Motor neuron (in vitro differentiated cells): ENCODE measurements at regions not wholly inside any gene's neighbourhood (a gene's known extent, or its start where the extent isn't known, plus 50 kb on each side); places are given as distances from the start of the nearest gene placed in this dataset.
A peak's percentile ranks its signal among the peaks of the same experiment; 100 is the strongest.

Experiments
- ATAC-seq, 8 experiments: fragments of 200-7000 bp; cut with Tn5 transposase; replicated peaks in 6 of 8; 2 replicates each; pipeline ENCODE4 v1.8.0; 2021; ENCODE audit warnings: mild to moderate bottlenecking in 8 of 8, moderate library complexity in 8 of 8
- H3K27ac ChIP-seq, 2 donors: fragments of 250-450 bp; sonication (Bioruptor Pico); 2 replicates each; pipeline ENCODE4 v1.9.0; 2021; ENCODE audit warnings: antibody characterized with exemption in 2 of 2, mild to moderate bottlenecking in 2 of 2, moderate library complexity in 1 of 2
- H3K4me1 ChIP-seq, 2 donors: fragments of 250-450 bp; sonication (Bioruptor Pico); replicated peaks in 1 of 2; 2 replicates each; pipeline ENCODE4 v1.6.1; 2021; ENCODE audit warnings: antibody characterized with exemption in 2 of 2, mild to moderate bottlenecking in 2 of 2, moderate library complexity in 1 of 2
- H3K4me3 ChIP-seq, 5 donors: fragments of 250-450 bp; sonication (Bioruptor Pico); 2 replicates each; pipeline ENCODE4 v1.9.0; 2021; ENCODE audit warnings: antibody characterized with exemption in 5 of 5, mild to moderate bottlenecking in 5 of 5, moderate library complexity in 4 of 5
- WGBS, 10 experiments: fragments of 450-650 bp; shearing (Covaris generic); methylation state at CpG; one replicate each; pipeline ENCODE4 v1.0.0; 2022; 5-methylcytosine and 5-hydroxymethylcytosine counted together
- in situ Hi-C, 9 experiments: fragments of 400-800 bp; cut with MboI; loops; one replicate each; pipeline ENCODE4 v1.15.0; 2021; ENCODE audit warnings: low sequenced_read_pairs in 9 of 9, low pct_unique_long_range_greater_than_20kb in 2 of 9; ENCODE audit not compliant: unreplicated experiment in 9 of 9

DNA sequence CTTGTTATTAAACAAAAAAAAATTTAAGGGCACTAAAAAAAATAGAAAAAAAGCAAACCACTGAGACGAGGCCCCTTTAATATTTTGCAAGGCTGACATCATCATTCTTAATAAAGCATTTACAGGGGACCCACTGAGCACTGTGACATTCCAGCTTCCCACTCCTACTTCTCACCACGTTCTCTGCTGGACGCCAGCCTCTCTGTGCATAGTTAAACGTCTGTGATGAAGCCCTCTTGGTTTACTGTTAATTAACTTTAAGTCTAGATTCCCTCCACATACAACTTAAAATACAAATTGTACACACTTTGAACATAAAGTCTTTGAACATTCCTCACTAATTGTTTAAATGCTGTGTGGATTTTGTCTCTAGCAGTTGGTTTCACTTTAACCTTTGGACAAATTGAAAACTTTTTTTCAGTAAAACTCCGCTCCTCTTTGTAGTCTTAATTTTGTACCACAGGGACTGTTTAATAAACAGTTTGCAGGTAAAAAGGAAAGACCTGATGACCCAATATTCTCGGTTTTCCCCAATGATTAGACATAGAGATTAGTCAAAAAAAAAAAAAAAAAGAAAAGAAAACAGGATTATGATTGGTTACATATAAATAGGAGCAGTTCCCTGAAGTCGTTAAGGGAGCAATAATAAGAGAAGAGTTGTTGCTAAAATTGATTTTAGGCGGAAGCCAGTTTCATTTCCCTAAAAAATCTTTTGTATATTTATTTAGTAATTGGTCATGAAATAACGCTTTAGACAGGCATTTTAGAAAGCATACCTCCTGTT lies 219.8 kb downstream of the MZT1 start:
- WGBS, 10 experiments, result 1 to 83% (median 44%) methylated on average over 1 to 9 of the region's 9 CpGs
- ATAC-seq, result peak in 3 of 8 experiments; percentile 28 to 45 (median 35)
- Histone ChIP-seq H3K4me3 (no peak overlapping the region), H3K4me1 (peaks cover 15 to 40% of the 10 kb centered on the region in 2 donors), H3K27ac (no peak overlapping the region)
- in situ Hi-C loops, result loop anchor here in 1 of 9 experiments (25.0 kb wide), 1 partner anchor 95 kb away; no protein-coding TSS in a partner anchor

DNA sequence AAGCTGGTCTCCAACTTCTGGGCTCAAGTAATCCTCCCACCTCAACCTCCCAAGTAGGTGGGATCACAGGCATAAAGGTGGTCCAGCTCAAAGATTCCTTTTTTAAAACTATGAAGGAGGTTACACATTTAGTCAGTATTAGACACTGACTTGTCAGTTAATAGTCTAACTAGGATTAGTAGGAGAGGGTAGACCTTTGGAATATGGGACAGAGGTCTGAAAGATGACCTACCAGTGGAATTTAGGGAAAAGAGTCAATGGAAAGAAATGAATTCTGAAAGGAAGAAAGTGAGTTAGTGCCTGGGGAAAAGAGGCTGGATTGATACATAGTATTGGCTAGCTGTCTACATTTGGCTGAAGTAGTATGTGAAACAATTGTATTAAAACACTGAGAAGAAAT lies 220.7 kb downstream of the MZT1 start:
- in situ Hi-C loops, result loop anchor here in 1 of 9 experiments (25.0 kb wide), 1 partner anchor 94 kb away; no protein-coding TSS in a partner anchor
- ATAC-seq, result no peak
- no peak overlapping the region for H3K27ac ChIP-seq
- no peak overlapping the region for H3K4me3 ChIP-seq
- peaks cover 14 to 41% of the 10 kb centered on the region in 2 donors for H3K4me1 ChIP-seq

DNA sequence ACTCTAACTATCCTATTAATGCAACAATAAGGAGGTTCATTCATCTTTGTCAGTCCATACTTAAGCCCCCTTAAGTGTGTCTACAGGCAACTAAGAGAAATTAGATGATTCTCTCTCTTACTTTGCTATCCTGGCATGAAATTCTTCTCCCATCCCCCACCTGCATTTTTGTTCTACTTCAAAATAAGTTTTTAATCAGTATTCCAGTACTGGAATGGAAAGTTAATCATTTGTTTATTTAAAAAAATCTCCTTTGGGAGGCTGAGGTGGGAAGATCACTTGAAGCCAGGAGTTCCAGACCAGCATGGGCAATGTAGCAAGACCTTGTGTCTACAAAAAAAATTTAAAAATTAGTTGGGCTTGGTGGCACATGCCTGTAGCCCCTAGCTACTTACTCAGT lies 222.1 kb downstream of the MZT1 start:
- Histone ChIP-seq H3K4me1 (peaks cover 14 to 42% of the 10 kb centered on the region in 2 donors), H3K4me3 (no peak overlapping the region), H3K27ac (no peak overlapping the region)
- no peak for ATAC-seq
- in situ Hi-C loops, result loop anchor here in 1 of 9 experiments (25.0 kb wide), 1 partner anchor 93 kb away; no protein-coding TSS in a partner anchor

DNA sequence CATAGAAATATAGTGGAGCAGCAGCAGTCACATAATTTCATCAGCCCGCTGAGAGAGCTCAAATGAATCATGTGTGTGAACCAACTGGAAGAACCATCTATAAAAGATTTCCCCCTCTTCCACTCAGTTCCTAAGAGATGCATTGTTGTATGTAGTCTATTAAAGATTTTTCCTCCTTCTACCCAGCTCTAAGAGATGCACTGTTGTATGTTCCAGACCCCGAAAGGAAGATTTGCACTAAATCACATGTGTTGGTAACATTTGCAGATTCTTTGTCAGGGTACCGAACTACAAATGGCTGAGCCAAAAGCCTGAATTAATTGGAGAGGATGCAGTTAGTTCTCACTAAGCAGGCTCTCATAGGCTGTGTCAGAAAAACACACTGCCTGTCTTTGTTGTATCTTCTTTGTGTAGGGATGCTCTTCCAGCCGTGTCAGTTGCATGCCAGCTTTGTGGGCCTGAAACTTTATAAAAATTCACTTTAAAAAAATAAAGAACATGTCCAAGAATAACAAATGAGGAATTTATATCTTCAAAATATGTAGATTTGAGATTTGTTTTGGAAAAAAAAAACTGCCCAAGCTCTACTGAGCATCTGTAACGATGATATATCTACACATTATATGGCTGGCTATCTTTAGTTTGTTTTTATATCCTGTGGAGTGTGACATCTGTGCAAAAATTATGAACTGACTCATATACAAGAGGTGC lies 223.1 kb downstream of the MZT1 start:
- no peak overlapping the region for H3K4me3 ChIP-seq
- H3K4me1 ChIP-seq, result peaks cover 14 to 42% of the 10 kb centered on the region in 2 donors
- peak in 5 of 8 experiments; percentile 77 to 83 (median 79) for ATAC-seq
- in situ Hi-C loops, result loop anchor here in 1 of 9 experiments (25.0 kb wide), 1 partner anchor 92 kb away; no protein-coding TSS in a partner anchor
- peak overlapping the region; percentile 2 to 59 for H3K27ac ChIP-seq
- 0 to 71% (median 46%) methylated on average over 1 to 5 of the region's 5 CpGs for WGBS, 10 experiments

DNA sequence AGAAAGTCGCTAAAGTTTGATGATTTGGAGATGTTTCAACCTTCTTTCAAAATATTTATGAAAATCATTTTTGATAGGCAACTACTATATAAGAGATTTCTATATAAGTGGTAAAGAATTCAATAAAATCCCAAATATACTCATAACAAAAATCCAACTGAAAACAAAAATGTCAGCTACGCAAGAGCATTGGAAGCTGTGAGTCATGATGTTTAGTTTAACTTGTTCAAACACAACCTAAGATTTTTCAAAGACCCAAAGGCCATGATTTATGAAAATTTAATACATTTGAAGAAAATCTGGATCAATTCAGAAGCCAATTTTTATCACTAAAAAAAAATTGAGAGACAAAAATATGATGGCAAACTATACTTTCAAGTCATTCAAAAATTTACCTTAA lies 226.6 kb downstream of the MZT1 start:
- 32 to 100% (median 90%) methylated on average over 1 to 2 of the region's 2 CpGs for WGBS, 10 experiments
- in situ Hi-C loops, result loop anchor here in 1 of 9 experiments (25.0 kb wide), 1 partner anchor 89 kb away; no protein-coding TSS in a partner anchor
- no peak for ATAC-seq

DNA sequence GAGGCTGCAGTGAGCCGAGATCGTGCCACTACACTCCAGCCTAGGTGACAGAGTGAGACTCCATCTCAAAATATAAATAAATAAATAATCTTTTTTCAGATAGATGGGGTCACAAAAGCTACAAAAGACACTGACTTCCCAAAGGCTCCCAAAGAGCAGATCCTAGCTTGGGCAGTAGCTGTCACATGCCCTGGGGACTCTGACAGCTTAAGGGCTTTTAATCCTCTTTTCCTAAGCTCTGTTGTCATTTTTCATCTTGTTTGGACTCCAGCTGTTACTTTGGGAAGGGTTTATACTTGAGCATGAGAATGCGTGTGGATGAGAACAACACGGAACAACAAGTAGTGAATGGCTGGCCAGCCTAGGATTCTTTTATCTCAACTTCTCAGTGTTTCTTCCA lies 231.7 kb downstream of the MZT1 start:
- no peak overlapping the region for H3K27ac ChIP-seq
- no peak overlapping the region for H3K4me3 ChIP-seq
- 0 to 100% (median 92%) methylated on average over 1 to 4 of the region's 4 CpGs; no CpG with 5 or more reads in 1 of the 10 experiments for WGBS, 10 experiments
- H3K4me1 ChIP-seq, result peaks cover 0 to 6% of the 10 kb centered on the region in 2 donors
- in situ Hi-C loops, result no loop called here
- ATAC-seq, result no peak

More for the DNA sequence above, 226.6 kb downstream of the MZT1 start:
- Histone ChIP-seq H3K27ac (no peak overlapping the region), H3K4me1 (peaks cover 14 to 23% of the 10 kb centered on the region in 2 donors), H3K4me3 (no peak overlapping the region)

DNA sequence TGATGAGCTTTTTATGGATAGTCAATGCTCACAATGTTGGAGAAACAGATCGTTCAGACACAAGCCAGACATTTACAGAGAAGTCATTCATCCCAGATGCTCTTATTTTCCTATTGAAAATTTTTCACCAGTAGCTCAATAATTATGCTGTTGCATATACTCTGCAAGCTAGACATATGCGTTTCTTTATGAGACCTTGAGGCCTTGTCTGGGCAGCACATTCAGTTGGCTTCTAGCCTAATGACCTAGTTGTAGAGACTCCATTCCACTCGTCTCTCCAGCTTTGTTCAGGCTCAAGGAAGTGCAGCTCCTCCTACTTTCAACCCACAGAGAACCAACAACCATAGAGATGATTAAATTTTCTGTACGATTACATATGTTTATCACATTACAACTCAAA lies 237.7 kb downstream of the MZT1 start:
- peaks cover 0 to 6% of the 10 kb centered on the region in 2 donors for H3K4me1 ChIP-seq
- no peak overlapping the region for H3K4me3 ChIP-seq
- WGBS, 10 experiments, result 0 to 100% (median 75%) methylated on average over 1 to 4 of the region's 4 CpGs
- ATAC-seq, result no peak
- H3K27ac ChIP-seq, result no peak overlapping the region
- in situ Hi-C loops, result no loop called here

DNA sequence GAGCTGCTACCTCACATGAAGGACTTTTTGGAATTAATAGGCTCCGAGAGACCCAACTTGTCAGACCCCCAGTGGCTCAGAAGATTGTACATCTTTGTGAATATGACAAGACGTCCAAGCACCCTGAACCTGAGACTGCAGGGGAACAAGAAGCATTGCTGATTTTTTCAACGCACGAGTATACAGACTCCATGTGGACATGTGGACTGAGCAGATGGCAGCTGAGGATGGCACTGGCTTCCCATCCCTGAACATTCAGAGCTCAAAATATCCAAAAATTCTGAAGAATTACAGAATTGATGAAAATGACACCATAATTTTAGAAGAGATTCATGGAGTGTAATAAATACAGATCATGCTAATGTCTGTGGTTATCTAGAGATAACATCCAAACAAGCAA lies 254.1 kb downstream of the MZT1 start:
- in situ Hi-C loops, result no loop called here
- no peak overlapping the region for H3K27ac ChIP-seq
- WGBS, 10 experiments, result 0 to 100% (median 88%) methylated on average over 1 to 4 of the region's 4 CpGs; no CpG with 5 or more reads in 2 of the 10 experiments
- peaks cover 0 to 4% of the 10 kb centered on the region in 2 donors for H3K4me1 ChIP-seq
- peak in 1 of 8 experiments; percentile 7 for ATAC-seq
- H3K4me3 ChIP-seq, result no peak overlapping the region

DNA sequence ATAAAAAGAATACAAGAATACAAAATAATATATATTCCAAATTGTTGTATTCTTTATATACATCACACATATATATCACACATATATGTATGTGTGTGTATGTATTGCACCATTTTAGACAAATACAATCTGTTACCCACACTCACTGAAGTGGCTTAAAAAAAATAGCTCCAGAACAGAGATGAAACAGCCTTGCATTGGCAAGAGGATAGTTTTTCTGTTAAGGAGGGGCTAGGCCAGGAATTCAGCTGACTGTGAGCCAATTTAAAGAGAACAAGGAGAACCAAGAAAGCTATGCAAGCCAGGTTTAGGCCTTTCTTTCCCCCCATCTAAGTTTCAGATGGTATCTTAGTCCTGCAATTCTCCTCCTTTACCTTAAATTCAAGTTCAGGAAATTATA lies 257.5 kb downstream of the MZT1 start:
- no peak for ATAC-seq

DNA sequence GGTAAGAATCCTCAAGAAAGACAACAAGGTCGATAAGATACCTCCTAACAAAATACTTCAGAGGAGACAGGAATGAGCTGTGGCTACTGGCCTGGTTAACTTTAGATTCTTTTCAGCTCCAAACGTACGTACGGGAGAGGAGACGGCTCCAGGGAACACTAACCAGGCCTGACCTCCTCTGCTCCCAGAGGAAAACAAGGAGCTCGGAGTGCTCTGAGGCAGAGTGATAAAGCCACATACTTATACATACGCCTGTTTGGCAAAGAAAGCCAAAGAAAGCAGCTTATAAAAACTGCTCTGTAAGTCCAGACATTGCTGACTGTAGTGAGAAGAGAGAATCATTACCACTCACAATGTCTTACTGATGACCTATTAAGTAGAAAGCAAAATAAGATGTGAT lies 263.9 kb downstream of the MZT1 start:
- in situ Hi-C loops, result no loop called here
- Histone ChIP-seq H3K4me3 (no peak overlapping the region), H3K4me1 (peaks cover 18 to 20% of the 10 kb centered on the region in 2 donors), H3K27ac (peak overlapping the region in 1 of 2 donors; percentile 47)
- WGBS, 10 experiments, result 0 to 100% (median 42%) methylated on average over 1 to 7 of the region's 7 CpGs
- peak in 5 of 8 experiments; percentile 32 to 79 (median 41) for ATAC-seq

More for the DNA sequence above, 257.5 kb downstream of the MZT1 start:
- peaks cover 0 to 4% of the 10 kb centered on the region in 2 donors for H3K4me1 ChIP-seq
- no peak overlapping the region for H3K27ac ChIP-seq
- in situ Hi-C loops, result no loop called here
- H3K4me3 ChIP-seq, result no peak overlapping the region

DNA sequence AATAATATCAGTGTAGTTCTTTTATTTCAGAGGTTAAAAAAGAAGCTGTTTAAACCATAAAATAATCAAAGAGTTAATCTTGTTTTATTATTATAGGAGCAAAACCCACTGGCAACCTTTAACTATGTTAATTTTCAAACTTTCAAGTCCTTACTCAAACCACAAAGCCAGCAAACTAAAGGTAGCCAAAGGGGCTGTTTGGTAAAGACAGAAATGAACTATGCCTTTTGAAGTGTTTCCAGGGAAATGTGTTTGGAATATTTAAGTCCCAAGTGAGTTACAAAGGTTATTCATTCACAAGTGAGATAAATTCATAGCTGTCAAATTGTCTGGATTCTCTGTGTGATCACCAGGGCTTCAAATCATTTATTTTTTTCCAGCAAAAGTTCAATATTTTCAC lies 264.7 kb downstream of the MZT1 start:
- in situ Hi-C loops, result no loop called here
- peak in 1 of 8 experiments; percentile 81 for ATAC-seq
- peaks cover 18 to 20% of the 10 kb centered on the region in 2 donors for H3K4me1 ChIP-seq
- no peak overlapping the region for H3K27ac ChIP-seq
- H3K4me3 ChIP-seq, result no peak overlapping the region

DNA sequence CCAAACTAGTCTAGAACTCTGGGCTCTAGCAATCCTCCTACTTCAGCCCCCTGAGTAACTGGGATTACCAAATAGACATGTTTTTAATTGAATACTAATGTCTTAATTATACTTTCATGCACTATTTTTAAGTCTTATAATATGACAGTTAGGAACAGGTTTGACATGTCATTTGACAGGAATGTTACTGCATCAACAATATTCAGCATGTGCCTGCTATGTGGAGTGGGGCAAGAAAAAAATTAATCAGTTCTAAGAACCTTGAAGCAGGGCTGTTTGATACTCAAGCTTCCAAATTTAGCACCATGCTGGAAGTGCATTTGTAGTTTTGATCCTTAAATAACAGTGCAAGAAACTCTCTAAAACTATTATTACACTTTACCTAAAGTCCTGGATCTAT lies 265.3 kb downstream of the MZT1 start:
- Histone ChIP-seq H3K4me1 (peaks cover 18 to 20% of the 10 kb centered on the region in 2 donors), H3K27ac (no peak overlapping the region), H3K4me3 (no peak overlapping the region)
- ATAC-seq, result no peak
- in situ Hi-C loops, result no loop called here

DNA sequence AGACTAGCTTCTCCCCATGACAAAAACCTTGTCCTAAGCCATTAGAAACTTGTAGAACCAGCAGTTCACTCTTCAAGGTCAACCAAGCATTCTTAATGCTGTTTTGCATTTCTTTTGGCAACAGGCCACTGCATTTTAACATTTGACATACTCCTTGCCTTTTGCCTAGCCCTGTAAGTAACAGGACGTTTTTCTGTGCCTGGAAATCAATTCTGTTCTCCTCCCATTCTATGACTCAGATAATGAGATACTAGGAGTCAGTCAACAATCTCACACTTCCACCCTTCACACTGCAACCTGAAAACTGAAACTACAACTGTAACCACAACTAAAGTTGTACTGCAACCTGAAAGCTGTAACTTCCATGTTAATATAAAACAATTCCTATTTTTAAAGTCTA lies 268.7 kb downstream of the MZT1 start:
- no peak overlapping the region for H3K4me3 ChIP-seq
- 0 to 14% (median 0%) methylated on average over 1 of the region's 1 CpG; no CpG with 5 or more reads in 2 of the 10 experiments for WGBS, 10 experiments
- H3K4me1 ChIP-seq, result peaks cover 16% of the 10 kb centered on the region in 2 donors
- in situ Hi-C loops, result no loop called here
- no peak overlapping the region for H3K27ac ChIP-seq
- peak in 5 of 8 experiments; percentile 27 to 95 (median 42) for ATAC-seq
